LoVo (cell line): ENCODE measurements at regions not wholly inside any gene's neighbourhood (a gene's known extent, or its start where the extent isn't known, plus 50 kb on each side); places are given as distances from the start of the nearest gene placed in this dataset.

Experiments
- DNase-seq: peaks from one replicate; pipeline ENCODE4 v3.0.0-alpha.2; 2016; ENCODE audit warnings: low spot score

- DNase-seq, result no peak
Measured at GRCh38 chr5:89417515-89417914, 534.5 kb upstream of the MEF2C start.

- DNase-seq, result no peak
Measured at GRCh38 chr5:89411891-89412290, 528.9 kb upstream of the MEF2C start.

DNA sequence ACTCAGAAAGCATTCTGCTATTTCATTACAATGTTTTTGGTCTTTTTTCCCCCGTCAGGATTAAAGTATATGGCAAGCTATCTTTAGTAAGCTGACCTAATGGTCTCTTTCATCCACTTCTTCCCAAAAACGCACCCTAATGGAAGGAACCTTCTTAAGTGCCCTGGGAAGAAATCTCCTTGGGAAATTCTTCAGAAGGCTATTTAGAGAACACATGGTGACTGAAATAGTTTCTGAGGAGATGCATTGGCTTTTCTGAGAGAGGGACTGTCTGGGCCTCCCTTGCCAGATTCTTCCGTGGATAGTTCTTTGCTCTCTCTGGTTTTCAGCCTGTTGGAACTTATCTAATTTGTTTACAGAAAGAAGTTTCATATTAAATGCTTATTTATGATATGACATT lies 524.1 kb upstream of the MEF2C start:
- DNase-seq, result no peak

DNA sequence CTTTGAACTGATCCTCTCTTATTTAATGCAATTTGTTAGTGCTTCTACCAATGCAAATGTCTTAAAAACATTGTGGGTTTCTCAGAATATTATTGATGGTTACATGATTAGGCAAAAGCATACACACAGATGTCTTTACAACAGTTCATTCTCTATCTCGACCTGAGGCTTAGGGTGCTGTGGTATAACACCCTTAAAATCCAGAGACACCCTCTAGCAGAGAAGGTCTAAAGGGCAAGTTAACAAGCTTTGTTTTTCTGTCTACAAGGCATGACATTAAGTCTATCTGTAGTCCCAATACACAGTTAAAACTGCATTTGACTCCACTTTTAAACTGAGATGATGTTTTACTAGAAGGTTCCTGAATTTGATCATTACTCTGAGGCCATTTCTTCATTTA lies 518.7 kb upstream of the MEF2C start:
- no peak for DNase-seq

GRCh38 chr5:89401012-89401411 lies 518.0 kb upstream of the MEF2C start:
- no peak for DNase-seq

DNA sequence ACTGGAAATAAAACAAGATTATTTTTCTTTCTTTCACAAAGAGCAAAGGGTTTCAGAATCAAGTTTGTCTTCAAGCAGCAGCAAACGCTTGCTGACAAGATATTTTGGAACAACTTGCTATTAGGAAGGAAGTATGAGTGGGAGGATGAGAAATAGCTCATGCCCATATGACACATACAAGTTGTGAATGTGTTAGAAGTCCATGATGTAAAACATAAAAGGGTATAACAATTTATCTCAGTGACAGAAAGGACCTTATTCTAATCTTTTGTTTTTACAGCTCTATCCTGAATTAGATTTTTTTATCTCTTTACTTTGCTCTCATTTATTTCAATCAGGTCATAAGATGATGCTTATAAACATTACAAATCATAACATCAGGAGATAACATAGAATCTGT lies 516.6 kb upstream of the MEF2C start:
- no peak for DNase-seq

DNA sequence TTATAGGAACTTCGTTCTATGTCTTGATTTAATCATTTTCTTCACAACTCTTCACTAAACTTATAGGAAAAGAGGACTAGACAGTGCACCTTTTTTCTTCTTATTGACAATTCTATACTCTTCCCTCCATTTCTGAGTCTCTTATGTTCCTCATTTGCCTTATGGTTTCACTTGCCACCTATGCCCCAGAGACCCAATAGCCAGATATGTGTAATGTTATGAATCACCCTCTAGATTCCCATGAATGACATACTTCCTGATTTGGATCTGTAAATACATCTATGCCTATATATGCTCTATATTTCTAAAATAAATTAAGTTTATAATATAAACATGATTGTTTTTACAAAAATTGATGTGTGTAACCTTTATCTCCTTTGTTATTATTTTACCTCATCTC lies 514.1 kb upstream of the MEF2C start:
- DNase-seq, result peak; percentile 21

DNA sequence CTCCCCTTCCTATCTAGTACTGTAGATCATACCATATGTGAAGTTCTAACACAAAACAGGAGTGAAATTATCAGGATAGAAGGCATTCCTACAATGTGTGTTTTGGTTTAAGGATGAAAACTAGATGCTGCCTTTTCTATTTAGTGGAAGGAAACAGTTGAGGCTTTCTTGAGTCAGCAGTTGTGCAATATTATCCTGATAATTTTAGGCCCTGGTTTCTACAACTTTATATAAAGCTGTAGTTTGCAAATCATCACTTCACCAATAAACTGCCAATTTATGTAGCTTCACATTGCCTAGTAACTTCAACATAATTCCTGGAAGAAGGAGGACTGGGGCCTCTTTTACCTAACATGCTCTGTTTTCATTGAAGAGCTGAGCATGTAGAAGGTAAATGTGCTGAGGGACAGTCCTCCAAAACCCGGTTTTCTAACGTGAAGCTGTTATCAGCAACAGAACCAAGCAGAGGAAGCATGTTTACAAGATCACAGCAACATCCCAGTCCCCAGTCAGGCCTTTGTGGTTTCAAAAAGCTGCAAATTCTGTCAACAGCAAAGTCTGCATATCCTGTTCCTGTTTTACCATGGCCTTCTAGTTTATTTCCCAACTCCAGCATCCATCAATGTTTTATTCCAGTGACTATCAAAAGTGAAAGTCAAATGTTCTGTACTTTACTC lies 513.4 kb upstream of the MEF2C start:
- no peak for DNase-seq

DNA sequence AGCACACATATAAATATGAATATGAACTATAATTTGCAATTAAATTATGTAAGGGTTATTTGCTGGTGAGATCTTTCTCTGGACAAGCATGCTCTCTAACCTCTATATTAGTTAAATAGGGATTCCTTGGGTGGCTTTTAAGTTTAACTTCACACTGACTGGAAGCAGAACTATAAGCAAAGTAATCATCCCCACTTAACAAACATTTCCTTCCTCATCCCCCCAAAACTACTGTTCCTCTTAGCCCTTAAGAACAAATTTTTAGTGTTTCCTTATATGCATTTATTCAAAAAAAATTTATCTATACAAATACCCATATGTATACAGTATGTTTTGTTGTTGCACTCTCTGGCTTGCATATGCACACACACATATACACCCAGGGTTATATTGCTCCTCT lies 512.1 kb upstream of the MEF2C start:
- no peak for DNase-seq

- DNase-seq, result no peak
Measured at GRCh38 chr5:89388872-89389271, 505.9 kb upstream of the MEF2C start.

DNA sequence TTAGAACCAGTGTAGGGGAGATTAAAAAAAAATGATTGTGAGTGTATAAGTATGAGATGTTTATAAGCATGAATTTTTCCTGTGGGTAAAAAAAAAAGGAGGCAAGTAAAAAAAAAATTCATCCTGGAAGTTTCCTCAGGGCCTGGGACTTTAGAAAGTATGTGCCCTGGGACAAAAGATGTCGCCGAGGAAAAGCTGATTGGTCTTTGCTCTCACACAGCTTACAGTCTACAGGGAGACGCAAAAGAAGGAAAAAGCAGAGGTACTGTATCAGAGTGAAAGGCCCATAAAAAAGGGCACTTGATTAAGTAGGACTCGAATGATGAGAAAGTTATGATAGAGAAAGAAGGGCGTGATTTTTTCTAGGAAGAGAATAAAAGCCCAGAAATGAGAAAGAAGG lies 501.4 kb upstream of the MEF2C start:
- no peak for DNase-seq

GRCh38 chr5:89380635-89381034 lies 497.7 kb upstream of the MEF2C start:
- DNase-seq, result no peak

- DNase-seq, result no peak
Measured at GRCh38 chr5:89377767-89378455, 494.9 kb upstream of the MEF2C start.

GRCh38 chr5:89374818-89375521 lies 492.0 kb upstream of the MEF2C start:
- DNase-seq, result no peak

DNA sequence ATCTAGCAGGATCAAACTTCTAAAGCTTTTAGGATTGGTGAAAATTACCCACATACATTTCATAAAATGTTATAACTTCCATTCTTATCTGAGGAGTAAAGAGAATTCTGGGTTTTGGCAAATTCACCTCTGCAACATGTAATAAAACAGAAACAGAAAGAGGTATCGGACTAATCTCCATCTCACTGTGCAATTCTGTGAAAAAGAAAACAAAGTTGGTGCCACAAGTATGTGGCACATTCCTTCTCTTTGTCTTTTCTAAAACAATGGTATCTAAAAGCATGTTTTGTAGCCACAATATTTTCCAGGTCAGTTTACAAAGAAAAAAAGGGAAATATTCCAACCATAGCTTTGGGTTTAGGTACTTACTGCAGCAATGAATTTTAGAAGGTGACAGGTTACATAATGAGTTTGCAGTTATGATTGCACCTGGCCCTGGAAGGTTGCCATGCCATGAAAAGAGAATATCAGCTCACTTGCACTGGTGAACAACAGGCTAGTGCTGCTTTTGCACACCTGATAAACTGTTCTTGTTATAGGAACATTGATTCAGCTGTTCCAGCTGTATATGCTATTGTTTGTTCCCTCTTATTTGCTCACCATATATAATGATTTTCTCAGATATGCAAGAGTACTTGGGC lies 491.3 kb upstream of the MEF2C start:
- DNase-seq, result no peak

- no peak for DNase-seq
Measured at GRCh38 chr5:89372176-89372575, 489.2 kb upstream of the MEF2C start.

DNA sequence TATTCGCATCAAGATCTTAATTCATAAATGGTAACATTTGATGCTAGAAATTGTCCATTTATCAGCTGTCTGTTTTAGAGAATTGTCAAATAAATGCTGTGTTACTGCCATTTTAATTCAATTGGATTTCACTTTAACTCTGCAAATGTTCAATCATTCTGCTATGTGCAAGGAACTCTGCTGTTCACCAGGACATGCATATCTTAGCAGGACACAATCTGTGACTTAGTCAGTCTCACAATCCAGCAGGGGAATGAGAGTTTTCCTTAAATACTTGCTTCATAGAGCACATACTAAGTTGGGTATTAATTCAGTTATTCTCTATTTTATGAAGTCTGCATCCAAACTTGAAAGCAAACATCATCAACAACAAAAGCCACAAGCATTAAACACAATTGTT lies 488.7 kb upstream of the MEF2C start:
- DNase-seq, result no peak

- DNase-seq, result no peak
Measured at GRCh38 chr5:89359046-89359445, 476.1 kb upstream of the MEF2C start.

DNA sequence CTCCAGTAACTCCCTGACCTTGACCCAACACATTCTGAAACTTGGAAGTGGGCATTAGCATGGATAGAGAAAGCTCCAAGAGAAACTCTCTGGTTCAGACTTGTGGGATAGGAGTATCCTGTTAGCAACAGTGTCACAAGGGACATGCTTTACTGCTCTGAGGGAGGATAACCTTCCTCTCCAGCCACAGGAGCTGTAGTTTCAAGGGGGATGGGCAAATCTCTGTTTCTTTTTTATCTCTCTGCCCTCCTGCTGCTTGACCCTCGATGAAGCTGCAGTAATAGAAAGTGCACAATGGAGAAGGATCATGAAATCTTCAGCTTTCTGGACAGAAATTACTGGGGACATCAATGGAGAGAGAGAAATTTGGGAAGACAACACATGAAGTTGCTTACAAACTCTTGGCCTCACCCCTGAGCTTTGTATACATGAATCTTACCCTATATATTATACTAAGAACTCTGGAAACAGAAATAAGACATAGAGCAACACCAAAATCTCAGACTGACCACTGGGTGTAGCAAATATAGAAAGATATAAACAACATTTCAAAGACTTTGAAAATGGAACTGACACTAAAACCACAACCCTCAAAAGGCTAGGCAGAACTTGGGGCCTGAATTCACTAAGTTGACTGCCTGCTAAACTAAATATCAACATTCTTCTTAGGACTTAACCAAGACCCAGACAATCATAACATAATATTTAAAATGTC lies 471.0 kb upstream of the MEF2C start:
- DNase-seq, result no peak

DNA sequence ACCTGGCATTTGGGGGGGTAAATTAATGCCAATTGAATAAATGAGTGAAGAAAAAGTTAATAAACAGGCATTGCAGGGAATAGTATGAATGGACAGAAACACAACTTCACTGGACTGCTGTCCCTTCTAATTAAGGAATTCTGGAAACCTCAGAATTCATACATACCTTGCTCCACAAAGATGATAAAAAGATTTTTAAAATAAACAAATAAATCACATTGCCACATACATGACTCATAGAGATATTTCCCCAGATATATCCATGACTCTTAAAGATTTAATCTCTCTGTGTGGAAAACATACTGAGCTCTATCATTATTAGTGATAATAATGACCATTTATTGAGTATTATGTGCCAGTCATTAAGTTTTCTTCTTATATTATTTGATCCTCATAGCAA lies 469.0 kb upstream of the MEF2C start:
- no peak for DNase-seq

GRCh38 chr5:89351222-89351621 lies 468.2 kb upstream of the MEF2C start:
- DNase-seq, result no peak

DNA sequence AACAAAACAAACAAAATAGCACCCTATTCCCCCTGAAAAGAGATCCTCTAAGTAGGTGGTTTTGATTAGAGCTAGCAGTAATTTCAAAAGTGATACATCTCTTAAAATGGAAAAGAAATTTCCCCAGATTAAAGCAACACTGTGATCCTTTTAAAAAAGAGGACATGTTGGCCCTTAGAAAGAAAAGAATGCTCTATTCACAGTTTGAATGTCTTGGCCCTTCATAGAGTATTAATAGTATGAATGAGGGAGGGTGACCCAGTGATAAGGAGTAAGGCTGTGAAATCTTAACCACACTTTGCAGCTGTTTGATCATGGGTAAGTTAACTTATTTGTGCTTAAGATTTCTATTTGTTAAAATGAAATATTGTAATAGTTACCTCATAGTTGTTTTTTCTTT lies 467.7 kb upstream of the MEF2C start:
- DNase-seq, result no peak
